ENCODE measurements at regions not wholly inside any gene's neighbourhood (a gene's known extent, or its start where the extent isn't known, plus 50 kb on each side); places are given as distances from the start of the nearest gene placed in this dataset.

- DNase-seq = no peak
Measured at GRCh38 chr2:216576616-216577015, 56.6 kb upstream of the IGFBP2 start.

GRCh38 chr2:216578325-216578724, 54.9 kb upstream of the IGFBP2 start:
- DNase-seq = no peak

- no peak for DNase-seq
Measured at GRCh38 chr2:216583147-216583546, 50.1 kb upstream of the IGFBP2 start.
